NCI-H187 (cell line): ENCODE measurements at regions not wholly inside any gene's neighbourhood (a gene's known extent, or its start where the extent isn't known, plus 50 kb on each side); places are given as distances from the start of the nearest gene placed in this dataset.
"Not testable (repeated sequence)": the region's sequence is repeated elsewhere in the genome, so short reads cannot be mapped to it uniquely, and the experiment has no call there.

ENCODE experiments used
- DNase-seq, 2 experiments: peaks; one replicate each; lab custom pipeline; 2025; lab: John Stamatoyannopoulos, UW

- DNase-seq = no peak
Measured at GRCh38 chr15:62502451-62502850, 337.4 kb upstream of the C2CD4B start.

- no peak for DNase-seq
Measured at GRCh38 chr15:62503451-62503850, 338.4 kb upstream of the C2CD4B start.

- DNase-seq = no peak
Measured at GRCh38 chr15:62505762-62506161, 340.7 kb upstream of the C2CD4B start.

GRCh38 chr15:62506217-62506805 lies 341.2 kb upstream of the C2CD4B start:
- DNase-seq = no peak

GRCh38 chr15:62509395-62509958 lies 344.4 kb upstream of the C2CD4B start:
- DNase-seq = no peak

- no peak for DNase-seq
Measured at GRCh38 chr15:62510791-62511190, 345.7 kb upstream of the C2CD4B start.

GRCh38 chr15:62512904-62513303 lies 347.8 kb upstream of the C2CD4B start:
- no peak for DNase-seq

GRCh38 chr15:62513893-62514292 lies 348.8 kb upstream of the C2CD4B start:
- no peak for DNase-seq

GRCh38 chr15:62515696-62516395 lies 350.8 kb upstream of the C2CD4B start:
- no peak for DNase-seq

GRCh38 chr15:62517541-62517940 lies 352.5 kb upstream of the C2CD4B start:
- DNase-seq = no peak

GRCh38 chr15:62518666-62519065 lies 353.6 kb upstream of the C2CD4B start:
- not testable (repeated sequence) for DNase-seq

GRCh38 chr15:62519900-62520299 lies 354.8 kb upstream of the C2CD4B start:
- no peak for DNase-seq

- DNase-seq = no peak
Measured at GRCh38 chr15:62520887-62521286, 355.8 kb upstream of the C2CD4B start.

GRCh38 chr15:62521396-62521795 lies 356.3 kb upstream of the C2CD4B start:
- DNase-seq = no peak

- DNase-seq = no peak
Measured at GRCh38 chr15:62524848-62525247, 359.8 kb upstream of the C2CD4B start.

GRCh38 chr15:62527387-62527786 lies 362.3 kb upstream of the C2CD4B start:
- DNase-seq = no peak

GRCh38 chr15:62528505-62528904 lies 363.4 kb upstream of the C2CD4B start:
- no peak for DNase-seq

- no peak for DNase-seq
Measured at GRCh38 chr15:62532367-62532766, 367.3 kb upstream of the C2CD4B start.

- DNase-seq = no peak
Measured at GRCh38 chr15:62533687-62534086, 368.6 kb upstream of the C2CD4B start.

GRCh38 chr15:62534996-62535395 lies 369.9 kb upstream of the C2CD4B start:
- no peak for DNase-seq

GRCh38 chr15:62539236-62539635 lies 374.2 kb upstream of the C2CD4B start:
- no peak for DNase-seq

- DNase-seq = no peak
Measured at GRCh38 chr15:62541250-62541649, 376.2 kb upstream of the C2CD4B start.

GRCh38 chr15:62541846-62542245 lies 376.8 kb upstream of the C2CD4B start:
- no peak for DNase-seq

GRCh38 chr15:62544446-62544845 lies 379.4 kb upstream of the C2CD4B start:
- no peak for DNase-seq
